ENCODE measurements at regions not wholly inside any gene's neighbourhood (a gene's known extent, or its start where the extent isn't known, plus 50 kb on each side); places are given as distances from the start of the nearest gene placed in this dataset.

DNA sequence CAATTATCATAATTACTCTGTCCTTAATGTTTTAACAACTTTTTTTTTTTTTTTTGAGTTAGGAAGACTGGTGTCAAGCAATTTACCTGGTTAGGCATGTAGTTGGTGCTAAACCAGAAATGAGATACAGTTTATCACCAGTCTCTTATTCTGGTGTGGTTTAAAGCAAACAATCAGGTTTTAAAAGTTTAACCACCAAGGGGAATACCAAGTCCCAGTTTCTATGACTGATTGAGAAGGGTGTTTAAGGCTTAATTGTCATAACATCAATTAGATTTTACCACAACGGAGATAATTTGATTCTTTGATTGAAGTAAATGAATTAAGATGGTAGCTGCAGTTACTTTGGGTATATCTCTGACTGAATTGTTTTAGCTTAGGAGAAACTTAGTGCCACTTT, 197.8 kb downstream of the TFAP2B start:
- Histone ChIP-seq H3F3A (ENCODE audit: insufficient read depth) (no peaks in the 10 kb centered on the region), H3K36me3 (ENCODE audit: low read length) (peaks cover 3% of the 10 kb centered on the region; the same call in 1 of the 2 replicates), H3K27ac (ENCODE audit: low read depth, low read length) (no peak overlapping the region), H3K27me3 (ENCODE audit: low read length) (no peaks in the 10 kb centered on the region), H4K20me1 (ENCODE audit: low read depth, low read length) (no peaks in the 10 kb centered on the region), H2AFZ (ENCODE audit: low read depth, low read length, severe bottlenecking) (no peak overlapping the region), H3K4me2 (ENCODE audit: low read depth, low read length, poor library complexity, severe bottlenecking) (no peak overlapping the region), H3K9me3 (ENCODE audit: insufficient read depth, low read length) (no peaks in the 10 kb centered on the region), H3K9ac (ENCODE audit: low read length) (no peak overlapping the region), H3K9me2 (replicated peaks; ENCODE audit: insufficient read depth, low read length) (no peaks in the 10 kb centered on the region), H3K4me3 (ENCODE audit: insufficient read depth, low read length, poor library complexity, severe bottlenecking) (no peak overlapping the region), H3K79me2 (ENCODE audit: insufficient read depth, low read length) (no peaks in the 10 kb centered on the region)
- no peak for TF ChIP-seq EZH2phosphoT487 (conservative IDR thresholded peaks at IDR 0.05; ENCODE audit: low read length)
- TF ChIP-seq, protein P1, sequence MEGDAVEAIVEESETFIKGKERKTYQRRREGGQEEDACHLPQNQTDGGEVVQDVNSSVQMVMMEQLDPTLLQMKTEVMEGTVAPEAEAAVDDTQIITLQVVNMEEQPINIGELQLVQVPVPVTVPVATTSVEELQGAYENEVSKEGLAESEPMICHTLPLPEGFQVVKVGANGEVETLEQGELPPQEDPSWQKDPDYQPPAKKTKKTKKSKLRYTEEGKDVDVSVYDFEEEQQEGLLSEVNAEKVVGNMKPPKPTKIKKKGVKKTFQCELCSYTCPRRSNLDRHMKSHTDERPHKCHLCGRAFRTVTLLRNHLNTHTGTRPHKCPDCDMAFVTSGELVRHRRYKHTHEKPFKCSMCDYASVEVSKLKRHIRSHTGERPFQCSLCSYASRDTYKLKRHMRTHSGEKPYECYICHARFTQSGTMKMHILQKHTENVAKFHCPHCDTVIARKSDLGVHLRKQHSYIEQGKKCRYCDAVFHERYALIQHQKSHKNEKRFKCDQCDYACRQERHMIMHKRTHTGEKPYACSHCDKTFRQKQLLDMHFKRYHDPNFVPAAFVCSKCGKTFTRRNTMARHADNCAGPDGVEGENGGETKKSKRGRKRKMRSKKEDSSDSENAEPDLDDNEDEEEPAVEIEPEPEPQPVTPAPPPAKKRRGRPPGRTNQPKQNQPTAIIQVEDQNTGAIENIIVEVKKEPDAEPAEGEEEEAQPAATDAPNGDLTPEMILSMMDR (IDR thresholded peaks at IDR 0.05; ENCODE audit: insufficient read depth, low read length, poor library complexity, severe bottlenecking), result no peak

DNA sequence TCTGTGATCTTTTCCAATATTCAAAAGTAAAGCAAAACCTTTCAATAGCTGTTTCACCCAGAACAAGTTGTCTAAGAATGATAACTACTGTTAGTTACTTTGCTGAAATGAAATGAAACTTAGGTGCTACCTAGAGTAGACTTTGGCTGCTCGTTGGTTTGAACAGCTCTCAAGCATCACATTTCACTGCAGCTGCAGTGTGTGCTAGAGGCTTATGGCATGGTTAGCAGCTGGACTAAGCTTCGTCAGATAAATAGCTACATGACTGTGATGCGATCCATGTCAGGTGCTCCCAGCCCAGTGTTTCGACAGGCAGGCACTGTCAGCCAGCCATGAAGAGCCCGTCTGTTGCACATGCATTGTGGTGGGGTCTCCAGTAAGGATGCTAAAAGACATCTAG, 201.1 kb downstream of the TFAP2B start:
- TF ChIP-seq, protein P1 (IDR thresholded peaks at IDR 0.05; ENCODE audit: insufficient read depth, low read length, poor library complexity, severe bottlenecking), result no peak
- TF ChIP-seq EZH2phosphoT487 (conservative IDR thresholded peaks at IDR 0.05; ENCODE audit: low read length), result no peak
- Histone ChIP-seq H3K27ac (ENCODE audit: low read depth, low read length) (no peak overlapping the region), H3K4me3 (ENCODE audit: insufficient read depth, low read length, poor library complexity, severe bottlenecking) (no peak overlapping the region), H4K20me1 (ENCODE audit: low read depth, low read length) (no peaks in the 10 kb centered on the region), H3K27me3 (ENCODE audit: low read length) (no peaks in the 10 kb centered on the region), H3F3A (ENCODE audit: insufficient read depth) (no peaks in the 10 kb centered on the region), H3K9me2 (replicated peaks; ENCODE audit: insufficient read depth, low read length) (no peaks in the 10 kb centered on the region), H3K9me3 (ENCODE audit: insufficient read depth, low read length) (no peaks in the 10 kb centered on the region), H3K79me2 (ENCODE audit: insufficient read depth, low read length) (no peaks in the 10 kb centered on the region), H2AFZ (ENCODE audit: low read depth, low read length, severe bottlenecking) (no peak overlapping the region), H3K9ac (ENCODE audit: low read length) (no peak overlapping the region), H3K4me2 (ENCODE audit: low read depth, low read length, poor library complexity, severe bottlenecking) (no peak overlapping the region), H3K36me3 (ENCODE audit: low read length) (no peaks in the 10 kb centered on the region)

DNA sequence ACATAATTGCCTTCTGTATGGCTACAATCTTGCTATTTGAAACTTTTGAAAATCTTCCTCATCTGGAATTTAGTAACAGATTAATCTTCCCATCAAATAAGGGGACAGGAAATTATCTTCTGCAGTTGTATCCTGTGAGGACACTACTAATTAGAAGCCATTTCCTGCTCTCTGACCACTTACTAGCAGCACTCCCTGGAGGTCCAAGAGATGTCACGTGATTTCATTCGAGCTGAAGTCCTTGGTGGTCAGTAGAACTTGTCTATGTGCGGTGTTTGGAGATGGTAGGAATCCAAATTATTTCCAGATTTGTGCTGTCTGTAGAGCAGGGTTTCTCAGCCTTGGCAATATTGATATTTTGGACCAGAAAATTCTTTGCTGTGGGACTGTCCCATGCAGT, 202.5 kb downstream of the TFAP2B start:
- Histone ChIP-seq H3K36me3 (ENCODE audit: low read length) (no peaks in the 10 kb centered on the region), H3K9me2 (replicated peaks; ENCODE audit: insufficient read depth, low read length) (no peaks in the 10 kb centered on the region), H4K20me1 (ENCODE audit: low read depth, low read length) (no peaks in the 10 kb centered on the region), H3K4me3 (ENCODE audit: insufficient read depth, low read length, poor library complexity, severe bottlenecking) (no peak overlapping the region), H3K4me2 (ENCODE audit: low read depth, low read length, poor library complexity, severe bottlenecking) (no peak overlapping the region), H3K27me3 (ENCODE audit: low read length) (no peaks in the 10 kb centered on the region), H3F3A (ENCODE audit: insufficient read depth) (no peaks in the 10 kb centered on the region), H3K9me3 (ENCODE audit: insufficient read depth, low read length) (no peaks in the 10 kb centered on the region), H3K9ac (ENCODE audit: low read length) (no peak overlapping the region), H2AFZ (ENCODE audit: low read depth, low read length, severe bottlenecking) (no peak overlapping the region), H3K27ac (ENCODE audit: low read depth, low read length) (no peak overlapping the region), H3K79me2 (ENCODE audit: insufficient read depth, low read length) (no peaks in the 10 kb centered on the region)
- no peak for TF ChIP-seq EZH2phosphoT487 (conservative IDR thresholded peaks at IDR 0.05; ENCODE audit: low read length)
- TF ChIP-seq, protein P1 (IDR thresholded peaks at IDR 0.05; ENCODE audit: insufficient read depth, low read length, poor library complexity, severe bottlenecking), result no peak
